IPS-20b (cell line): ENCODE measurements at regions not wholly inside any gene's neighbourhood (a gene's known extent, or its start where the extent isn't known, plus 50 kb on each side); places are given as distances from the start of the nearest gene placed in this dataset.

ENCODE experiments used
- H3K27ac ChIP-seq: one replicate; pipeline ENCODE4 v1.5.1; 2013; ENCODE audit warnings: low read length
- H3K27me3 ChIP-seq: 2 replicates; pipeline ENCODE4 v1.6.1; 2013; ENCODE audit warnings: mild to moderate bottlenecking, low read length, inconsistent platforms; ENCODE audit not compliant: insufficient read depth
- H3K36me3 ChIP-seq: 2 replicates; pipeline ENCODE4 v1.6.1; 2013; ENCODE audit warnings: low read depth, mild to moderate bottlenecking, inconsistent platforms, low read length, moderate library complexity; ENCODE audit not compliant: insufficient read depth
- H3K4me1 ChIP-seq: 2 replicates; pipeline ENCODE4 v1.6.1; 2013; ENCODE audit warnings: mild to moderate bottlenecking, control low read depth, inconsistent platforms, low read length, moderate library complexity; ENCODE audit not compliant: insufficient read depth
- H3K4me3 ChIP-seq: 2 replicates; pipeline ENCODE4 v1.5.1; 2013; ENCODE audit warnings: mild to moderate bottlenecking, low read length, inconsistent platforms
- H3K9ac ChIP-seq: 2 replicates; pipeline ENCODE4 v1.6.1; 2013; ENCODE audit warnings: low read depth, mild to moderate bottlenecking, inconsistent platforms, low read length, moderate library complexity
- H3K9me3 ChIP-seq: 2 replicates; pipeline ENCODE4 v1.6.1; 2013; ENCODE audit warnings: mild to moderate bottlenecking, low read depth, low read length, inconsistent platforms; ENCODE audit not compliant: insufficient read depth

DNA sequence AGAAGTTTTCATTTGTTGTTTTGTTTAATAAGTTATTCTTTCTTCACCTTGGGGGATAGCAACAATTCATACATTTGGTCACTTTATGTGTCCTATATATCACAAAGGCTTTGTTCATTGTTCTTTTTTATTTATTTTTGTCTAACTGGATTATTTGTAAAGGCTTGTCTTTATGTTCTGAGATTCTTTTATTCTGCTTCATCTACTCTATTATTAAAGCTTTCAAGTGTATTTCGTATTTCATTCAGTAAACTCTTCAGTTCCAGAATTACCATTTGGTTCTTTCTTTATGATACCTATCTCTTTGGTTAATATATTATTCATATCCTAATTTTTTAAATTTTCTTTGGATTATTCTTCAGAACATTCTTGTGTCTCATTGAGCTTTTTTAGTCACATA, 942.9 kb downstream of the ANKRD7 start:
- no peaks in the 10 kb centered on the region for H3K27me3 ChIP-seq
- H3K9me3 ChIP-seq, result peaks cover 4% of the 10 kb centered on the region
- no peak overlapping the region for H3K9ac ChIP-seq
- no peaks in the 10 kb centered on the region for H3K36me3 ChIP-seq
- no peaks in the 10 kb centered on the region for H3K4me1 ChIP-seq
- H3K4me3 ChIP-seq, result no peak overlapping the region
- no peak overlapping the region for H3K27ac ChIP-seq

- H3K9me3 ChIP-seq, result peaks cover 4% of the 10 kb centered on the region; the same call in 1 of the 2 replicates
- H3K27me3 ChIP-seq, result no peaks in the 10 kb centered on the region
- H3K36me3 ChIP-seq, result no peaks in the 10 kb centered on the region
- no peak overlapping the region for H3K4me3 ChIP-seq
- H3K9ac ChIP-seq, result no peak overlapping the region
- peaks cover 3% of the 10 kb centered on the region; the same call in 1 of the 2 replicates for H3K4me1 ChIP-seq
- H3K27ac ChIP-seq, result no peak overlapping the region
Measured at GRCh38 chr7:119172043-119172442, 947.5 kb downstream of the ANKRD7 start.

- no peak overlapping the region for H3K27ac ChIP-seq
- no peak overlapping the region for H3K4me3 ChIP-seq
- H3K9me3 ChIP-seq, result no peaks in the 10 kb centered on the region
- H3K4me1 ChIP-seq, result peaks cover 12% of the 10 kb centered on the region
- no peaks in the 10 kb centered on the region for H3K27me3 ChIP-seq
- H3K9ac ChIP-seq, result no peak overlapping the region
- H3K36me3 ChIP-seq, result no peaks in the 10 kb centered on the region
Measured at GRCh38 chr7:119175911-119176627, 951.6 kb downstream of the ANKRD7 start.

DNA sequence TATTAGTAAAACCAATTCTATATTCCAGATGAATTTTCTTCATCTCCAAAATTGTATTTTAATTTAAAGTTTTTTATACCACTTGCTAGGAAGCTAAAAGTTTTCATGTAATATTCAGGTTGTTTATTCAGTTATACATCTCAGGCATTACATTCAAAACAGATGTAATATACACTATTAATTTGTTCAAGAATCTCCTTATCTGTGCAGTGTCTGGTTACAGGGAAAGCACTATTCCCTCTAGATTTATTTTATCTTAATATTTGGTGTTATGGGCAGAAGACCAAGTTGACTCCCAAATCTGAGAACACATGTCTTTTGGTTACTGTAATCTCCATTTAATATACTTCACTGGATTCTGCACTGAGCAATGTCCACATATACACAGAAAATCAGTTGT, 953.4 kb downstream of the ANKRD7 start:
- Histone ChIP-seq H3K9ac (no peak overlapping the region), H3K4me1 (peaks cover 18% of the 10 kb centered on the region), H3K9me3 (no peaks in the 10 kb centered on the region), H3K27ac (no peak overlapping the region), H3K27me3 (no peaks in the 10 kb centered on the region), H3K36me3 (no peaks in the 10 kb centered on the region), H3K4me3 (no peak overlapping the region)

GRCh38 chr7:119184124-119184788, 959.8 kb downstream of the ANKRD7 start:
- no peaks in the 10 kb centered on the region for H3K36me3 ChIP-seq
- no peaks in the 10 kb centered on the region for H3K27me3 ChIP-seq
- H3K4me1 ChIP-seq, result peaks cover 7% of the 10 kb centered on the region
- no peak overlapping the region for H3K9ac ChIP-seq
- H3K9me3 ChIP-seq, result no peaks in the 10 kb centered on the region
- no peak overlapping the region for H3K27ac ChIP-seq
- H3K4me3 ChIP-seq, result no peak overlapping the region

DNA sequence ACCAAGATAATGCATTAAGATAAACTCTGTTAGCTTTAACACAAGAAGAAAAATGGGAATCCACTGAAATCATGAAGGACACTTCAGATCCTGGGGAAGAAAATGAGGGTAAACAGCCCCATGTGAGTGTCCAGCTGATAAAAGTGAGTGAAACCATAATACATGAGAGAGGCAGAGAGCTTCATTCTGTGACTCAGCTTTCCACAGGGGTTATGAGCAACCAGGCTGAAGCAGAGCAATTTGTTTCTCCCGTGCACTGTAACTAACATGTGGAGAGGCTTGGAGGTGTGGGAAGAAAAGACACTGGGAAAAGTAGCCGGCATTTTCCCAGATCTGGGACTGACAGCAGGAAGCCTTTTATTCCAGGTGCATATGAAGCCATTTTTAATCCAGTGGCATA, 971.7 kb downstream of the ANKRD7 start:
- H3K36me3 ChIP-seq, result no peaks in the 10 kb centered on the region
- H3K4me3 ChIP-seq, result no peak overlapping the region
- H3K4me1 ChIP-seq, result no peaks in the 10 kb centered on the region; the same call in 1 of the 2 replicates
- H3K9me3 ChIP-seq, result no peaks in the 10 kb centered on the region
- H3K27me3 ChIP-seq, result no peaks in the 10 kb centered on the region
- no peak overlapping the region for H3K27ac ChIP-seq
- no peak overlapping the region for H3K9ac ChIP-seq

- H3K4me3 ChIP-seq, result no peak overlapping the region
- no peak overlapping the region for H3K9ac ChIP-seq
- H3K4me1 ChIP-seq, result no peaks in the 10 kb centered on the region; the same call in 1 of the 2 replicates
- H3K27ac ChIP-seq, result no peak overlapping the region
- no peaks in the 10 kb centered on the region for H3K27me3 ChIP-seq
- no peaks in the 10 kb centered on the region for H3K36me3 ChIP-seq
- H3K9me3 ChIP-seq, result no peaks in the 10 kb centered on the region
Measured at GRCh38 chr7:119197172-119197876, 972.8 kb downstream of the ANKRD7 start.

DNA sequence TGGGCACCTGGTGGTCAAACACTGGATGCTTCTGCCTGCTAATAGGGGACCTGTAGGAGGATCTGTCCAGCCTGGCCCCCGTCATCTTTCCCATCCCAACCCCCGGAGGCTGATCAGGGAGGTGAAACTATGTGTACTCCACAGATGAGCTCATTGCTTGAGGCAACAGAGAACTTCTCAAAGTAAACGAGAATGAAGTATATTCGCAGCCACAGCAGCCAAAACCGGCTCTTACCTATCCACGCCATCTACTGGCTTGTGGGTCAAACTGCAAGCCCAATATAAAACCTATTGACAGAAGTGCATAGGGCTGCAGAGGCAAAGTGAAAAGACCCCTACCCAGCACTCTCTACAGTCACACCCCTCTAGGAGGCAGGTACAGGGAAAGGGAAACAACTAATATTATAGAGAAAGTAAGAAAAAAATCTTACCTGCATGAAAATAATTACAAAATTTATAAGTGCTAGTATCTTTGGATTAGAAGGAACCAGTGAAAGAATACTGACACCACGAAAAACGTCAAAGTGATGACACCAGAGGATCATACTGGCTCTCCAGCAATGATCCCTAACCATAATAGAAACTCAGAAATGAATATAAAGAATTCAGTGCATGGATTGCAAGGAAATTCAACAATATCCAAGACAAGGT, 973.5 kb downstream of the ANKRD7 start:
- H3K27me3 ChIP-seq, result no peaks in the 10 kb centered on the region
- no peaks in the 10 kb centered on the region for H3K9me3 ChIP-seq
- no peaks in the 10 kb centered on the region; the same call in 1 of the 2 replicates for H3K4me1 ChIP-seq
- no peaks in the 10 kb centered on the region for H3K36me3 ChIP-seq
- no peak overlapping the region for H3K4me3 ChIP-seq
- no peak overlapping the region for H3K27ac ChIP-seq
- H3K9ac ChIP-seq, result no peak overlapping the region

DNA sequence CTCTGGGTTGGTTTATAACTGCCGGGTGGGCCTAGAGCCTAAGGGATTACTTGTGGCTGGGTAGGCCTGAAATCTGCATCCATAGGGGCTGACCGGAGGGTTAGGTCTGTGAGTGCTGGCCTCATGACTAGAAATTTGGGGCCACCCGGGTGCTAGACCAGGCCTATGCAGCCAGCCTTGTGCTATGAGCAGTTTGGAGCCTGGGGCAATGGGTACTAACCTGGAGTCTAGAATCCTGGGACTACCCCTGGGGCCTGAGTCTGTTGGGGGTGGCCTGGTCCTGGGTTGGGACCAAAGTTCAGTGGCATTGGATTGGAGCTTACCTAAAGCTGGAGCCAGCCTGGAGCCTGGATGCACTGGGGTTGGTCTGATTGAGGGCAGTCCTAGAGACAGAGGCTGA, 995.2 kb downstream of the ANKRD7 start:
- Histone ChIP-seq H3K36me3 (no peaks in the 10 kb centered on the region), H3K4me3 (no peak overlapping the region), H3K4me1 (no peaks in the 10 kb centered on the region)

DNA sequence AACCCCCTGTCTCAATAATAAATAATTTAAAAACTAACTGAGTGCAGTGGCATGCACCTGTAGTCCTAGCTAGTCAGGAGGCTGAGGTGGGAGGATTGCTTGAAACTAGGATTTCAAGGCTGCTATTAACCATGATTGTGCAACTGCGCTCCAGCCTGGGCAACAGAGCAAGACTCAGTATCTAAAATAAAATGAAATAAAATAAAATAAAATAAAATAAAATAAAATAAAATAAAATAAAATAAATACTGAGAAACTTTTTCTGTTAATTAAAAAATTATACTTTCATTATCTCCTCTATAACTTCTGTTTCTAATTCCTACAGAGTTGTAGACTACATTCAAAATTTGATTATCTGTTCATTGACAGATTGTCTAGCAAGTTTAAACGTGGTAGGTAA, 999.4 kb downstream of the ANKRD7 start:
- no peak overlapping the region for H3K27ac ChIP-seq
- H3K27me3 ChIP-seq, result no peaks in the 10 kb centered on the region
- H3K9me3 ChIP-seq, result no peaks in the 10 kb centered on the region
- no peaks in the 10 kb centered on the region for H3K36me3 ChIP-seq
- H3K4me1 ChIP-seq, result no peaks in the 10 kb centered on the region
- H3K4me3 ChIP-seq, result no peak overlapping the region
- H3K9ac ChIP-seq, result no peak overlapping the region

More for the DNA sequence above, 995.2 kb downstream of the ANKRD7 start:
- no peaks in the 10 kb centered on the region for H3K27me3 ChIP-seq
- H3K9me3 ChIP-seq, result no peaks in the 10 kb centered on the region
- no peak overlapping the region for H3K9ac ChIP-seq
- H3K27ac ChIP-seq, result no peak overlapping the region

DNA sequence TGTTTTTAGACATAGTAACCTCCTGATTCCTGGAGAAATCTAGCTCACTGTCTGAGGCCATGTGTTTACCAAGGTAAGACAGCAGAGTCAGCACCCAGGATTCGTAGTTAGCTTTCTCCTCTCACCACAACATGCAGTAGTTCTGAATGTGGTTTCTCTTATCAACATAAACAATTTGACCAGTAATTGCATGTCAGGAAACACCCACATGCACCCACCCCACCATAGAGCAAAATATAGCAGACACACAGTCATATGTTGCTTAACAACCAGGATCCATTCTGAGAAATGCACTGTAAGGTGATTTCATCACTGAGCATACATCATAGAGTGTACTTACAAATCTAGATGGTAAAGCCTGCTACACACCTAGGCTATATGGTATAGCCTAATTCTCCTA, 1004.0 kb downstream of the ANKRD7 start:
- Histone ChIP-seq H3K4me3 (no peak overlapping the region), H3K27ac (no peak overlapping the region), H3K36me3 (no peaks in the 10 kb centered on the region), H3K9me3 (no peaks in the 10 kb centered on the region), H3K4me1 (no peaks in the 10 kb centered on the region), H3K9ac (no peak overlapping the region), H3K27me3 (no peaks in the 10 kb centered on the region)
